Naive B cell (primary cell): ENCODE measurements at regions not wholly inside any gene's neighbourhood (a gene's known extent, or its start where the extent isn't known, plus 50 kb on each side); places are given as distances from the start of the nearest gene placed in this dataset.
A peak's percentile ranks its signal among the peaks of the same experiment; 100 is the strongest.

ENCODE experiments used
- ATAC-seq, 2 donors: fragments of 150-1000 bp; cut with Tn5 transposase; 2 replicates each; pipeline ENCODE4 v1.10.0; 2021; ENCODE audit warnings: low read depth in 2 of 2, mild to moderate bottlenecking in 2 of 2, moderate library complexity in 2 of 2
- DNase-seq: peaks from one replicate; pipeline ENCODE4 v3.0.0; 2022
- H3K27ac Mint-ChIP-seq, 6 donors: one replicate each; pipeline ENCODE4 v1.8.0; 2020 to 2022; ENCODE audit warnings: mild to moderate bottlenecking in 6 of 6, mixed read lengths in 6 of 6, moderate library complexity in 5 of 6, inconsistent platforms in 2 of 6
- H3K27me3 Mint-ChIP-seq, 3 donors: one replicate each; pipeline ENCODE4 v1.8.0; 2021 to 2022; ENCODE audit warnings: mixed read lengths in 3 of 3, mild to moderate bottlenecking in 1 of 3
- H3K36me3 Mint-ChIP-seq, 2 donors: one replicate each; pipeline ENCODE4 v1.8.0; 2020 to 2022; ENCODE audit warnings: mixed read lengths in 2 of 2, inconsistent platforms in 1 of 2, mild to moderate bottlenecking in 1 of 2
- H3K4me1 Mint-ChIP-seq, 3 donors: one replicate each; pipeline ENCODE4 v1.8.0; 2020 to 2022; ENCODE audit warnings: mixed read lengths in 3 of 3, inconsistent platforms in 1 of 3, mild to moderate bottlenecking in 1 of 3, moderate library complexity in 1 of 3
- H3K4me3 Mint-ChIP-seq, 8 donors: one replicate each; pipeline ENCODE4 v1.8.0; 2020 to 2022; ENCODE audit warnings: mild to moderate bottlenecking in 8 of 8, mixed read lengths in 8 of 8, moderate library complexity in 8 of 8, inconsistent platforms in 2 of 8
- H3K9me3 Mint-ChIP-seq, 7 donors: one replicate each; pipeline ENCODE4 v1.8.0; 2020 to 2022; ENCODE audit warnings: mixed read lengths in 7 of 7, mild to moderate bottlenecking in 5 of 7, inconsistent platforms in 2 of 7, moderate library complexity in 1 of 7

GRCh38 chr2:40043641-40044040 lies 264.6 kb upstream of the THUMPD2 start:
- no peaks in the 10 kb centered on the region for H3K36me3 Mint-ChIP-seq
- H3K4me3 Mint-ChIP-seq: no peak overlapping the region
- no peaks in the 10 kb centered on the region for H3K9me3 Mint-ChIP-seq
- peaks cover 0 to 8% (median 0%) of the 10 kb centered on the region in 3 donors for H3K27me3 Mint-ChIP-seq
- H3K4me1 Mint-ChIP-seq: no peaks in the 10 kb centered on the region
- no peak for DNase-seq
- ATAC-seq: no peak
- H3K27ac Mint-ChIP-seq: no peak overlapping the region

GRCh38 chr2:40043191-40043590 lies 264.1 kb upstream of the THUMPD2 start:
- Mint-ChIP-seq H3K9me3 (no peaks in the 10 kb centered on the region), H3K4me1 (no peaks in the 10 kb centered on the region), H3K27ac (no peak overlapping the region), H3K27me3 (peaks cover 0 to 8% (median 0%) of the 10 kb centered on the region in 3 donors), H3K4me3 (no peak overlapping the region), H3K36me3 (no peaks in the 10 kb centered on the region)
- ATAC-seq (no peak), DNase-seq (no peak)

- ATAC-seq (no peak), DNase-seq (no peak)
- Mint-ChIP-seq H3K9me3 (no peaks in the 10 kb centered on the region), H3K4me3 (no peak overlapping the region), H3K4me1 (peaks cover 0 to 6% (median 2%) of the 10 kb centered on the region in 3 donors), H3K36me3 (no peaks in the 10 kb centered on the region), H3K27me3 (peaks cover 0 to 4% (median 0%) of the 10 kb centered on the region in 3 donors), H3K27ac (no peak overlapping the region)
Measured at GRCh38 chr2:40041422-40042382, 262.6 kb upstream of the THUMPD2 start.

GRCh38 chr2:40039549-40039948 lies 260.5 kb upstream of the THUMPD2 start:
- H3K4me1 Mint-ChIP-seq: peaks cover 0 to 6% (median 2%) of the 10 kb centered on the region in 3 donors
- DNase-seq (no peak), ATAC-seq (no peak)
- no peak overlapping the region for H3K27ac Mint-ChIP-seq
- H3K36me3 Mint-ChIP-seq: no peaks in the 10 kb centered on the region
- no peaks in the 10 kb centered on the region for H3K9me3 Mint-ChIP-seq
- H3K27me3 Mint-ChIP-seq: no peaks in the 10 kb centered on the region
- no peak overlapping the region for H3K4me3 Mint-ChIP-seq

GRCh38 chr2:40038646-40039045 lies 259.6 kb upstream of the THUMPD2 start:
- peaks cover 0 to 6% (median 2%) of the 10 kb centered on the region in 3 donors for H3K4me1 Mint-ChIP-seq
- DNase-seq (no peak), ATAC-seq (no peak)
- no peaks in the 10 kb centered on the region for H3K27me3 Mint-ChIP-seq
- no peaks in the 10 kb centered on the region for H3K36me3 Mint-ChIP-seq
- no peaks in the 10 kb centered on the region for H3K9me3 Mint-ChIP-seq
- H3K4me3 Mint-ChIP-seq: no peak overlapping the region
- peak overlapping the region in 1 of 6 donors; percentile 13 for H3K27ac Mint-ChIP-seq

GRCh38 chr2:40037303-40037702 lies 258.2 kb upstream of the THUMPD2 start:
- ATAC-seq: no peak

GRCh38 chr2:40036241-40036640 lies 257.2 kb upstream of the THUMPD2 start:
- DNase-seq (no peak), ATAC-seq (no peak)
- Mint-ChIP-seq H3K36me3 (no peaks in the 10 kb centered on the region), H3K4me1 (peaks cover 0 to 6% (median 2%) of the 10 kb centered on the region in 3 donors), H3K27me3 (no peaks in the 10 kb centered on the region), H3K9me3 (peaks cover 0 to 1% (median 0%) of the 10 kb centered on the region in 7 donors), H3K4me3 (no peak overlapping the region), H3K27ac (no peak overlapping the region)

More at GRCh38 chr2:40037303-40037702, 258.2 kb upstream of the THUMPD2 start:
- DNase-seq: no peak
- Mint-ChIP-seq H3K4me1 (peaks cover 0 to 6% (median 2%) of the 10 kb centered on the region in 3 donors), H3K27ac (peak overlapping the region in 1 of 6 donors; percentile 2), H3K9me3 (no peaks in the 10 kb centered on the region), H3K4me3 (no peak overlapping the region), H3K36me3 (no peaks in the 10 kb centered on the region), H3K27me3 (no peaks in the 10 kb centered on the region)

- Mint-ChIP-seq H3K27ac (no peak overlapping the region), H3K4me1 (peaks cover 0 to 6% (median 2%) of the 10 kb centered on the region in 3 donors), H3K27me3 (no peaks in the 10 kb centered on the region), H3K36me3 (no peaks in the 10 kb centered on the region), H3K9me3 (peaks cover 0 to 1% (median 0%) of the 10 kb centered on the region in 7 donors), H3K4me3 (no peak overlapping the region)
- no peak for DNase-seq
- no peak for ATAC-seq
Measured at GRCh38 chr2:40034801-40035200, 255.7 kb upstream of the THUMPD2 start.

GRCh38 chr2:40034198-40034597 lies 255.1 kb upstream of the THUMPD2 start:
- Mint-ChIP-seq H3K27ac (no peak overlapping the region), H3K36me3 (no peaks in the 10 kb centered on the region), H3K4me3 (no peak overlapping the region), H3K9me3 (peaks cover 0 to 1% (median 0%) of the 10 kb centered on the region in 7 donors), H3K27me3 (no peaks in the 10 kb centered on the region), H3K4me1 (peaks cover 2 to 11% (median 4%) of the 10 kb centered on the region in 3 donors)
- no peak for ATAC-seq
- DNase-seq: no peak

GRCh38 chr2:40033781-40034180 lies 254.7 kb upstream of the THUMPD2 start:
- no peak overlapping the region for H3K4me3 Mint-ChIP-seq
- H3K9me3 Mint-ChIP-seq: peaks cover 0 to 1% (median 0%) of the 10 kb centered on the region in 7 donors
- H3K36me3 Mint-ChIP-seq: no peaks in the 10 kb centered on the region
- DNase-seq: no peak
- H3K4me1 Mint-ChIP-seq: peaks cover 2 to 12% (median 4%) of the 10 kb centered on the region in 3 donors
- ATAC-seq: no peak
- no peak overlapping the region for H3K27ac Mint-ChIP-seq
- H3K27me3 Mint-ChIP-seq: no peaks in the 10 kb centered on the region

- Mint-ChIP-seq H3K4me3 (no peak overlapping the region), H3K27me3 (no peaks in the 10 kb centered on the region), H3K9me3 (peaks cover 0 to 1% (median 0%) of the 10 kb centered on the region in 7 donors), H3K4me1 (peaks cover 2 to 12% (median 4%) of the 10 kb centered on the region in 3 donors), H3K36me3 (no peaks in the 10 kb centered on the region), H3K27ac (no peak overlapping the region)
- no peak for DNase-seq
- no peak for ATAC-seq
Measured at GRCh38 chr2:40032650-40033319, 253.7 kb upstream of the THUMPD2 start.

- H3K9me3 Mint-ChIP-seq: peaks cover 0 to 3% (median 0%) of the 10 kb centered on the region in 7 donors
- H3K27me3 Mint-ChIP-seq: no peaks in the 10 kb centered on the region
- no peaks in the 10 kb centered on the region for H3K36me3 Mint-ChIP-seq
- no peak overlapping the region for H3K27ac Mint-ChIP-seq
- H3K4me3 Mint-ChIP-seq: no peak overlapping the region
- ATAC-seq: no peak
- peaks cover 0 to 6% (median 4%) of the 10 kb centered on the region in 3 donors for H3K4me1 Mint-ChIP-seq
- DNase-seq: no peak
Measured at GRCh38 chr2:40030456-40030975, 251.5 kb upstream of the THUMPD2 start.

GRCh38 chr2:40028792-40029488 lies 249.9 kb upstream of the THUMPD2 start:
- H3K9me3 Mint-ChIP-seq: peaks cover 0 to 9% (median 2%) of the 10 kb centered on the region in 7 donors
- no peaks in the 10 kb centered on the region for H3K27me3 Mint-ChIP-seq
- H3K4me3 Mint-ChIP-seq: no peak overlapping the region
- DNase-seq (no peak), ATAC-seq (peak in 1 of 2 donors; percentile 45)
- H3K36me3 Mint-ChIP-seq: no peaks in the 10 kb centered on the region
- no peak overlapping the region for H3K27ac Mint-ChIP-seq
- peaks cover 0 to 6% (median 4%) of the 10 kb centered on the region in 3 donors for H3K4me1 Mint-ChIP-seq
